AG08395 (cell line): ENCODE measurements at regions not wholly inside any gene's neighbourhood (a gene's known extent, or its start where the extent isn't known, plus 50 kb on each side); places are given as distances from the start of the nearest gene placed in this dataset.
"Not testable (repeated sequence)": the region's sequence is repeated elsewhere in the genome, so short reads cannot be mapped to it uniquely, and the experiment has no call there.

Experiments used
- DNase-seq: peaks from one replicate; pipeline ENCODE4 v3.0.0; 2012; ENCODE audit warnings: mixed read lengths, low spot score

DNA sequence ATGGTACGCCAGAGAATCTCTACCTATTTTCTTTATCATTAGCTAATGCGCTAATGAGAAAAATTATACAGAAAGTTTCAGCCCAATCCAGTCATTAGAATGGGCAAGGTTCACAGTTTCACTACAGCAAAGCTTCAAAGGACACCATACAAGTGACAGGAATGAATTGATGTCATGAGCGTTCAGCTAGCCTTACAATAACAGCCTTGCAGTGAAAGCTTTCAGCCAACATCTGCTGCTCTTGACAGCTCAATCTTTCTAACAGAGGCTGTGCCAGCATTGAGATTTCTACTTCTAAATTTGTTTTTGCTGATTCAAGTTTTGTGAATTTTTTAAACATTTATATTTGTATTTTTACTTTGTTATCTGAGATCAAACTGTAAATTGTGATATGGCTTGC is 302.4 kb upstream of the FAM174A start:
- no peak for DNase-seq

DNA sequence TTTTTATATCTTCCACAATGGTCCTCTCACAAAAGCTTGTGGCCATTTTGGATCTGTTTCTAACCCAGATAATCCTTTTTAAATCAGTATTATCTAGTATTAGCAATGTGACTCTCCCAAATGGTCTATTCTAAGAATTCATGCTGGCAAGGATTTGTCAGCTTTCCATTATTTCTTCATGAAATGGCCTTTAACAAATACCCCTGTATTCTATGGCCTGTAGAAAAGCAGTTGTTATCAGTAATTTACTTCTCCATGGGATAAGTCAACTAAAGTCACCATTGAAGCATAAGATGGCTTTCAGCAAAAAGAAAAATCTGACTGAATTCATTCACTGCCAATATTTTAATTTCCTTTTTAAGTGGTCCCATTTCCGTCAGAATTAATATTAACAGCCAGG is 346.4 kb upstream of the FAM174A start:
- no peak for DNase-seq

DNA sequence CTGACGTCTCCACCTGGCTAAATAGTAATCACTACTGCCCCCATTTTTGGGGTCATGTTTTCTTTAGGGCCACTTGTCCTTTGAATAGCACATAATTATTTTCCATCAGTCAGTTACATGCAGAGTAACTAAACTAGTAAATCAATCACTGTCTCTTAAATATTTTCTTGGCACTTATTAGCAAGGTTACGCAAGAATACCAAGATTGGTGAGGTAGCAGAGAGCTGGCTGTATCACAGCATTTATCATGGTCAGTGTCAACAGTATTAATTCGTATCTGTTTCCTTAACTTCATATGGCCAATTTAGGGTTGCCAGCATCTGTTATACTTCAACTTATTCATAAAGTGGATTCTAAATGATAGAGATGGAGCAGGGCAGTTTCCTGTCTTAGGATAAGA is 346.8 kb upstream of the FAM174A start:
- DNase-seq = no peak

DNA sequence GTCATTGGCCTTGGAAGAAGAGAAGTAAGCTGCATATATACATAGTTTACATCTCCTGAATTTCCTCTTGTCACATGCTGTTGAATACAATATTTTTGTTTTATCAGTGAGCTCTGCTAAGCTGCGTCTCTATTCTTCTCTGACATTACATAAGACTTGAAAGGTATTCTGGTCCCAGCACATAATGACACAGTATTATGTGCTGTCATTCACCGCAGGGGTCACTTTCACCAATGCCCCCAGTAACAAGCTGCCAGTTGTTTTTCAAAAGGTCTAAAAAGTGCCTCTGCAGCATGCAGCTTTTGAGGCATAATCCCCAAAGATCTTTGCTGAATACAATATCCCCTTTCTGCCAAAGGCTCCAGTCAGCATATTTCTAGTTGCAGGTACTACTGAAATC is 349.0 kb upstream of the FAM174A start:
- DNase-seq = no peak

DNA sequence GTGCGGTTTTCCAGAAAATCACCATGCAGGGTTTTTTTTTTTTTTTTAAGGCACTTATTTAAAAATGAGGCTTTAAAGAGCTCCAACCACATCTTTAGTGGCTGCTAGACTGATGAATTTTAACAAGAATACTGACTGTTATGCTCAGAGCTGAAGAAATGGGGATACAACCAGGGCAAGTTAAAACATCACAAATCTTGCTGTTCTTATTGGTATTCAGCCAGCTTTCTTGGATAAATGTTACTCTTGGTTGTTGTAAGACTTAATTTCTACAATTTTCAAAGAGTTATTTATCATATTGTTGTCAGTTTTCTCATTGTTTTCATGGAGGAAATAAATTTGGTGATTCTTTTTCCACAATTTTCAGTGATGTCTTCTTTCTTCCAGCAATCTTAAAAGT is 352.8 kb upstream of the FAM174A start:
- DNase-seq = no peak

DNA sequence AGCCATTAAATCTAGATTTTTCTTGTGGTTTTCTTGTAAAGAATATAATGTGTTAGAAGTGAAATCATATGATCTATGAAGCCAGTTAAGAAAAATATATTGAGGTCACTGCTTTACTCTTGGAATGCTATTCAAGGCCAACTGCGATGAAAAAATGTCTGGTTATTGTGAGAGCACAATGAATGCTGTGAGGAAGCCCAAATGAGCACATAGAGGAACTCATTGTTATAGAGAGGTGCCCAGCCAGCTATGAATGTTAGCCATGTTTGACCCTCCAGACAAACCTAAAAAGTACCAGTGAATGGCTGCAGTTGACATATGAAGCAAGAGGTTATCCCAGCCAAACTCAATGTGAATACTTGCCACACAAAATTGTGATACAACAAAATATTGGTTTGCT is 359.8 kb upstream of the FAM174A start:
- DNase-seq = no peak

DNA sequence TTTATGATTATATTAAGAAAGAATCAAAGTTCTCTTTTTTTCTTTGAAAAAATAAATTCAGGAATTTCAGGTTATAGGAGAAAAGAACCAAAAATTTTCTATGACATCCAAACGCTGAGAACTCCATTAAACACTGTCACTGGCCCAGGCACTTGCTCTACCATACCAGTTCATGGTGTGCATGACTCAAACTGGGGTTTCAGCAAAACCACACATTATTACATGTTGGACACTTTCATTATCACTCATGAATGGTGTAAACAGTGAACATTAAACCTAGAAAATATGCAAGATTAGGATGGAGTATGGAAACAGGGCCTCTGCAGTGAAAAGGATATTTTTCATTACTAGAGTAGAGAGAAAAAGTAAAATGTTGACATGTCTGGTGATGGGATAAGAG is 369.9 kb upstream of the FAM174A start:
- DNase-seq = no peak

DNA sequence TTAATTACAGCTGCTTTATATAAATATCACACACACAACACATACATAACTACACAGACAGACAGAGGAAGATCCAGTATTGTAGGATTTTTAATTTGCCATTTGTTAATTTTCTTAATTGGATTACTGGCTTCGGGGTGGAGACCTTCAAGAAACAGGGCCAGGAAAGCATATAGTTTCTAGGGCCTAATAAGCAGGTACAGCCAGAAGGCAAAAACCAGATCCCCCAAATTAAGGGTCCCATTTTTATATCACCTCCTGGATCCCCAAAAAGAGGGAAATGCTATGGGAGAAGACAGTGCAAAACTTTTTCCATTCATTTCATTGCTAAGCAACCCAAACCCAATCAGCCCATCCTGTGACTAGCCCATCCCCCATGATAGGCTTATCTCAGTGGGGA is 373.3 kb upstream of the FAM174A start:
- DNase-seq = no peak

DNA sequence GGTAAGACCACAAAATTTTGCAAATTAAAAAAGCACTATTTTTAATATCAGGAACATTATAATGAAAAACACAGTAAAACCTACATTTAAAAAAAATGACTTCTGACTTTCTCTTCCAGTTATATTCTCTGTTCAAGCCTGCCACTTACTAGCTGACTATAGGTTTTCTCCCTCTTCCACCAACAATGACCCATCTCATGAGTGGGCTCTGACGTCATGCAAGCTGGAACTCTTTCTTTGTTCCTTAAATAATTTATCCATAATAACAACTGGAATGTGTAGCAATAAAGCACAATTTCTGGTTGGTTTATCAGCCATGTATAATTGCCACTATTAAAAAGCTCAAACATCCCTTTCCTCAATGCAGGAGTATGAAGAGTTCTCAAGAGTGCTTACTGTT is 378.1 kb upstream of the FAM174A start:
- no peak for DNase-seq

DNA sequence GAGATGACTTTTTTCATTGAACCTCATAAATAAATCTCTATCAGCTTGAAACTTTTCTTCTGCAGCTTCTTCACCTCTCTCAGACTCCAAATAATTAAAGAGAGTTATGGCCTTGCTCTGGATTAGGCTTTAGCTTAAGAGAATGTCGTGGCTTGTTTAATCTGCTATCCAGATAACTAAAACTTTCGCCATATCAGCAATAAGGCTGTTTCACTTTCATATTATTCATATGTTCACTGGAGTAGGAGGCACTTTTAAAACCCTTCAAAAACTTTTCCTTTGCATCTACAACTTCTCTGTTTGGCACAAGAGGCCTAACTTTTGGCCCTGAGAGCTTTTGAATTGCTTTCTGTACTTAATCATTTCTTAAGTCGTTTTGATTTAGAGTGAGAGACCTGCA is 386.9 kb upstream of the FAM174A start:
- DNase-seq = no peak

DNA sequence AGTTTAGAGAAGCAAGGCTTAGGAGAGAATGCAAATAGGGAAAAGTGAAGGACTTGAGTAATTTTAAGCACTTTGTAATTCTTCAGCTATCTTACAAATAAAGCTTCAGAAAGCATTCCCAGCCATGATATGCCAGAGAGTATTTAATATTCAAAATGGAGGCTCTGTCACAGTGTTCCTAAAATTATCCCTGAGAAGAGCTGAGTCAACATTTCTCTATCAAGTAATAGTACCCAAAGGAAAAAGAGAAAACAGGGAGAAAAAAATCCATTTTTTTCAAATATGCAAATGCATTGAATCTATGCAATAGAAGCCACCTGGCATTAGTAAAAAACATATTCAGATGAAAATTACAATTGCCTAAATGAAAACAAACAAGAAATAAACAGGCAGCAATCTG is 392.6 kb upstream of the FAM174A start:
- DNase-seq = no peak

DNA sequence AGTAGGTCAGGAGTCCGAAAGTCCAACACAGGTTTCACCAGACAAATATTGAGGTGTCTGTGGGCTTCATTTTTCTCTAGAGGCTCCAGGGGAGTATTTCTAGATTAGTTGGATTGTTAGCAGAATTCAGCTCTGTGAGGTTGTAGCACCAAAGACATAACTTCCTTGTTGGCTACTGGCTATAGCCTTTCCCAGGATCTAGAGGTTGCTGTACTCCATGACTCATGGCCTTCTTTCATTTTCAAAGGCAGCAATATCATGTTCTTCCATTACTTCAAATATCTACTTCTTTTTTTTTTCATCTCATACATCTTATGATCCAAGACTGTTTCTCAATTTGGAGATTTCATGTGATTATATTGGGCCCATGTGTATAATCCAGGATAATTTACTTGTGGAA is 404.0 kb upstream of the FAM174A start:
- DNase-seq = no peak

DNA sequence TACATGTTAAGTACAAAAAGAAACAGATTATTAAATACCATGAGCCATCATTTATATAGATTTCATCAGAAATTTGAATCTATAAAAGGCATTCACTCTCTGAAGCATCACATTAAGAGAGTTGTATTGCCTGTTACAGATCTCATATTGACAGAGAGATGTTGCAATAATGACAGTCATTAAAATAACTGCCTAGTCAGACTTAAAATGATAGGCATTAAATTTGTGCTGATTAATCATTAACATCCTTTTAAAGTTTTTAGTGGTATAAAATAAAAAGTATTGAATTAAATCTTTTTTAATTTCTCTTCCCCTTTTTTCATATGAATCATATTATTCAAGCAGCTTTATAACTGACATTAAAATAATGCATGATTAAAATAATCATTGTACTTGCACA is 404.9 kb upstream of the FAM174A start:
- no peak for DNase-seq

DNA sequence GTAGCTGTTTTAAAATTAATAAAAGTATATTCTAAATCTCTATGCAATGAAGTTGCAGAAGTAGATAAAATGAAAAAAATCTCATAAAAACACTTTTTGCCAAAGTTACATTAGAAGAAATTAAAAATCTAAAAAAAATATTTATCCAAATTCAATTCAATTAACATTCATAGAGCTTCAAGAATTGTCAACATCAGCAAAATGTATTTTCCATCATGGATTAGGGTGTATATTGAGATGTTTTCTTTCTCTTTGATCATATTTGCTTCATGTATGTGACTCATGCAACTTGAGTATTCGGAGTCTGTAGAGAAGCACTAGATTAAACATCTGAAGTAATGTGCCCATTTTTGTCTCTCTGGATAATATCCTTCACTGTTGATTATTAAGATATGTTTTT is 415.3 kb upstream of the FAM174A start:
- DNase-seq = no peak

DNA sequence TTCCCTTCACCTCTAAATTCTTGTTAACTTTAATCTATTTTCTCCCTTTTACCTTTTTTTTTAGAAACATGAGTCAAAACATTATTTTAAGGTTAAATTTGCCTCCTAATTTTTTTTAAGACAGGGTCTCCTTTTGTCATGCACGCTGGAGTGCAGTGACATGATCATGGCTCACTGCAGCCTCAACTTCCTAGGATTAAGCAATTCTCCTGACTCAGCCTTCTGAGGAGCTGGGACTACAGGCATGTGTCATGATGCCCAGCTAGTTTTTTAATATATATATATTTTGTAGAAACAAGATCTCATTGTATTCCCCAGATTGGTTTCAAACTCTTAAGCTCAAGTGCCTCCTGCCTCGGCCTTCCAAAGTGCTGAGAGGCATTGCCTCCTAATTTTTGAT is 424.7 kb upstream of the FAM174A start:
- DNase-seq = no peak

DNA sequence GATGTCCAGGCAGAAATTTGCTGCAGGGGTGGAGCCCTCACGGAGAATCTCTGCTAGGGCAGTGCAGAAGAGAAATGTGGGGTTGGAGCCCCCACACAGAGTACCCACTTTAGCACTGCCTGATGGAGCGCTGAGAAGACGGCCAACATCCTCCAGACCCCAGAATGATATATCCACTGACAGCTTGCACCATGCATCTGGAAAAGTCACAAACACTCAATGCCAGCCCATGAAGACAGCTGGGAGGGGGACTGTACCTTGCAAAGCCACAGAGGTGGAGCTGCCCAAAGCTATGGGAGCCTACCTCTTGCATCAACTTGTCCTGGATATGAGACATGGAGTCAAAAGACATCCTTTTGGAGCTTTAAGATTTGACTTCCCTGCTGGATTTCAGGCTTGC is 426.3 kb upstream of the FAM174A start:
- no peak for DNase-seq

DNA sequence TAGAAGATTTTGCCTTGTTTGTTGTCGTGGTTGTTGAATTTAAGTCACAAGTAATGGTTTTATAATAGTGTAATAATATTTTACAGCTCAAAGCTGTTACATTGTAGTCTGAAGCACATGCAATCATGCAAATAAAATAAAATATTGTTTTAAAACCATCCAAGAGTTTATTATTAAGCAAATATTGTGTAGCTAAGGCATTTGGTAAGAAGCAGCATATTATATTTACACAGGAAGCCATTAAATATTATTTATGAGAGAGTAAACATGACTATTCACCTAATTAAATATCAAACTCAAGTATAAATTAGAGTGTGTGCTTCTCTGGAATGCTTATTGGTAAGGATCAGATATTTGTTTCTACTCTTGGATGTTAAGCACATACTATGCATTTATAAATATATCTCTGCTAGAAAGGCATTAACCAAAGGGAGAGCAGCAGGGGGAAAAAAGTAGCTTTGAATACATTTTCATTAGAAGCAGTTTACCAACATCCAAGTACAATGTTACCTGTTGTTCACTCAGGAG is 431.5 kb upstream of the FAM174A start:
- DNase-seq = not testable (repeated sequence)

DNA sequence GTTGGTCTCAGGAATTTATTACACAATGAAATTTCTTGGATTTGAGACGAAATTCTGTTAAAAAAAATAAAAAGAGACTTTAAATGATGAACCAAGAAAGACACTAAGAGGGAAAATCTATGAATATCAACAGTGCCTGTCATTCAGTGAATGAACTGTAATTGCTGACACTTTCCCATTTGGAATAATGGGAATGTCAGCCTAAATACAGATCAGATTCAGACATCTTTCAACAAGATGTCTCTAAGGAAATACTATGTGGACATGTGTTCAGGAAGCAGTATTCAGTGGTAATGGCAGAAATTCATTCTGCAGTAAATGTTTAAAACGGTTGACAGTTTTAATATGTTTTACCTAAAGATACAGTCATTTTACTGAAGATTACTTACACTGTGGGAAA is 433.7 kb upstream of the FAM174A start:
- not testable (repeated sequence) for DNase-seq

DNA sequence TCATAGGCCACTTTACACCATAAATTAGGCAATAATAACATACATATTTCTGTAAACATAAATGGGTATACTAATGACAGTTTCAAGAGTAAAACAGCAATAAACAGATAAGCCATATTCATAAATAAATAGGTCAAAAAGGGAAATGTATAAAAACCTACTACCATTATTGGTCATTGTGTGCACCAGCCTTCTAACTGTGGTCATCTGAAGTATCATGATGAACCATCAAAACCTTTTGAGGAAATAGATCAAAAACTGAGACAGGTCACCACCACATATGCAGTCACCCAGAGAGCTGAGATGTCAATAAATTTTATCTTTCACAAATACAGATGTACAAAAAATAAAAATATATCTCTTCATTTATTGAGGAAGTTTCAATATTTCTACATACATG is 438.8 kb upstream of the FAM174A start:
- DNase-seq = not testable (repeated sequence)

DNA sequence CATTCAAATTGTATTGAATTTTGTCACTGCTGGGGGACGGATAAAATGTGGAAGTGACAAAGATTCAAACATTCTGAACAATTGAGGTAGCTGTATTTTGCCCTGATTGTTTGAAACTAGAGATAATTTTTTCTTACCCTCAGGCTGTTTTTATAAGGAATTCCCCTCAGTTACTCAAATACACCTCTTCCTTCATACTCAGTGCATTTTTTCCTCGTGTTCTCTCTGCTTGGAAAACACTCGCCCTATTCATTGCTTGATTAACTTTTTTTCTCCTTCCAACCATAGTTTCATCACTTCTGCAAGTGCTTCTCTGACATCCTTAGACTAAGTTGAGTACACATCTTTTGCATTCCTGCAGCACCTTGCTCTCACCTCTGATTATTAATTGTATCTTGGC is 454.5 kb upstream of the FAM174A start:
- DNase-seq = not testable (repeated sequence)

DNA sequence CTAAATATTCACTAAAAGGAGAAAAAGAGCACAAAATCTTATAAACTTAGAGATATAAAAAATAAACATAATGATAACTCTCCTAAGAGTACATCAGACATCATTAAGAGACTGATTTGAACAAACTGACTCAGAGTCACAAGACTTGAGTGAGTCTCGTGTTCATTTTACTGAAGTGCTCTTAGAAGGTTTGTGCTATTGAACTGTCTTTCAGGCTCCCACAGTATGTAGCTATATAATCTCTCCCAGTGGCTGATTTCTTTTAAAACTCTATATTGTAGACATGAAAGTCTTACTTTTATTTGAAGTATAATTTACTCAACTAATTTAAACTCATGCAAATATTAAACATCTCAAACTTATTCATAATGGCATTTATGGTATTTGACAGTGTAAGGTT is 456.0 kb upstream of the FAM174A start:
- not testable (repeated sequence) for DNase-seq

DNA sequence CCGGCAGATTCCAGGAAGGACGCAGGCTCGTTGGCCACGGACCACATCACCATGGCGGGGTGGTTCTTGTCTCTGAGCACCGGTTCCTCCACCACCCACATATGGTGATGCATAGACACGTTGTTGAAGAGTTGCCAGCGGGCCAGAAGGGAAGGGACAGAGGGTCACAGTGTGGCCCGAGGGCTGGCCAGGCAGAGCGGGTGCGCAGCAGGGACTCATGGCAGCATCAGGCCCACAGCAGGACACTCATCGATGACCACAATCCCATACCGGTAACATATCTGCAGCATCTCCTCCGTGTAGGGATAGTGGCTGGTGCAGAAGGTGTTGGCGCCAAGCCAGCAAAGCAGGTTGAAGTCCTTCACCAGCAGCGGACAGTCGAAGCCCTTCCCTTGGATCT is 469.2 kb upstream of the FAM174A start:
- not testable (repeated sequence) for DNase-seq

DNA sequence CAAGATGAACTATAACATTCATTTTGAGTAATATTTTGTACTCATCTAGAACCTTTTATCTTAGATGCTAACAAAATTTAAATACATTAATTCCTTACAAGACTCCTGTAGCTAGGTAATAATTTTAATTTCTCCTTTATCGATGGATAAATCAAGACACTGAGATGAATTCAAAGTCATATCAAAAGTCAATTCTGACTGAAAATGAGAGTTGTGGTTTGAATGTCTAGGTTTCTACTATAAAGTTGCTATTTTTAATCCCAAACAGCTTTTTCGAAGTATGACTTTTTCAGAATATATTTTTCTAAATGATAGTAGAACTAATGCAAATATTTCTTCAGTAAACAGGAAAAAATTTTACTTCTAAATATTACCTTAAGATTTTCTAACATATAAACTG is 491.7 kb upstream of the FAM174A start:
- no peak for DNase-seq

DNA sequence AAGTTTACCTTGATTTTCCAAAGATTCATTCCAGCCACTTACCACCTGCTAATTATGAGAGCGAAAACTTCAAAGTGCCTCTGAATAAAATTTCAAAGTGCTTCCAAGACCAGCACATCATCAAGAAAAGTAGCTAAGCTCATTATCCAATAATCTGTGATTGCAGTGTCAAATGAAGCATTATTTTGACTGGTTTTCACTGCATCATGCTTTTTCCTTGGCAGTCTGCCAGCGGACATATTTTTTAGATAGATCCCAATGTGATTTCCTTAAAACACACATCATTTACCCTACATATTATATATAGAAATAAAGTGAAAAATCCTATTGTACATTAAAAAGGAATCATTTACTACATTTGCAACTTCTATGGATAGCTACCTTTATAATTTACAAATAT is 508.6 kb upstream of the FAM174A start:
- DNase-seq = no peak

DNA sequence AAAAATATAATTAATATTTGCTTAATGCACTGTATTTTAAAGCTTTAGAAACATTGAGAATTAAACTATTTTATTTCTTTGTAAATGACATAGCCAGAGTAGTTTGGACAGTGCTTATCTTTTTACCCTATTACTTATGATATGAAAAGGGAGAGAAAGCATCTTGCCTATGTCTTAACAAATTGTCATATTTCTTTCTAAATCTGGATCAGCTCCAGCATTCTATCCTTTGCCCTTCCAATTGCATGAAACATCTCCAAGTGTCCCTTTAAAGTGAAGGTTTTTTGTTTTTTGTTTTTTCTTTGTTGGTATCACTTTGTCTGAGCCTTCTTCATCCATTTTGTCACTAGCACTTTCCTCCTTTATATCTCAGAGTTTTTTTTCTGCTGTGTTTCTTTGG is 511.6 kb upstream of the FAM174A start:
- no peak for DNase-seq
